Ascending aorta (tissue), 2 donors: ENCODE measurements at regions not wholly inside any gene's neighbourhood (a gene's known extent, or its start where the extent isn't known, plus 50 kb on each side); places are given as distances from the start of the nearest gene placed in this dataset.

ENCODE experiments used
- DNase-seq, 2 donors: peaks; one replicate each; pipeline ENCODE4 v3.0.0-alpha.2; 2019; ENCODE audit warnings: low spot score in 2 of 2
- H3K27ac ChIP-seq, 2 donors: fragments of 200-600 bp; sonication (generic); one replicate each; pipeline ENCODE4 v1.5.1; 2016 to 2017; ENCODE audit warnings: mild to moderate bottlenecking in 1 of 2
- H3K27me3 ChIP-seq: fragments of 200-600 bp; sonication (generic); one replicate; pipeline ENCODE4 v1.5.1; 2017
- H3K36me3 ChIP-seq, 2 donors: fragments of 200-600 bp; sonication (generic); one replicate each; pipeline ENCODE4 v1.5.1; 2016
- H3K4me1 ChIP-seq, 2 donors: fragments of 200-600 bp; sonication (generic); one replicate each; pipeline ENCODE4 v1.5.1; 2016 to 2017; ENCODE audit warnings: mild to moderate bottlenecking in 1 of 2
- H3K4me3 ChIP-seq, 2 donors: fragments of 200-600 bp; sonication (generic); one replicate each; pipeline ENCODE4 v1.5.1; 2016 to 2017; ENCODE audit warnings: mild to moderate bottlenecking in 1 of 2
- H3K9me3 ChIP-seq, 2 donors: fragments of 200-600 bp; sonication (generic); one replicate each; pipeline ENCODE4 v1.5.1; 2016
- CTCF ChIP-seq, 3 experiments: fragments of 200-600 bp in 2 of 3; fragments of 450-650 bp in 1 of 3; sonication (generic) in 2 of 3; IDR thresholded peaks; one replicate each; pipeline ENCODE4 v1.5.1; 2016 to 2019; ENCODE audit warnings: antibody characterized with exemption in 3 of 3, mild to moderate bottlenecking in 1 of 3, moderate library complexity in 1 of 3
- intact Hi-C: fragments of 100-400 bp; cut with DNase I; formaldehyde crosslinking; loops from one replicate; pipeline ENCODE4 v1.15.1; 2023

GRCh38 chr12:77613411-77613810 is 217.3 kb upstream of the NAV3 start:
- Histone ChIP-seq H3K27ac (no peak overlapping the region), H3K4me1 (no peaks in the 10 kb centered on the region), H3K9me3 (peaks cover 0 to 4% of the 10 kb centered on the region in 2 donors), H3K36me3 (no peaks in the 10 kb centered on the region), H3K4me3 (no peak overlapping the region), H3K27me3 (no peaks in the 10 kb centered on the region)
- no peak for TF ChIP-seq CTCF (IDR thresholded peaks at IDR 0.05)
- intact Hi-C loops, result no loop called here
- no peak for DNase-seq

GRCh38 chr12:77610446-77610845 is 220.2 kb upstream of the NAV3 start:
- H3K27ac ChIP-seq, result no peak overlapping the region
- H3K9me3 ChIP-seq, result no peaks in the 10 kb centered on the region
- no peaks in the 10 kb centered on the region for H3K36me3 ChIP-seq
- no peak for TF ChIP-seq CTCF (IDR thresholded peaks at IDR 0.05)
- H3K27me3 ChIP-seq, result no peaks in the 10 kb centered on the region
- intact Hi-C loops, result no loop called here
- no peaks in the 10 kb centered on the region for H3K4me1 ChIP-seq
- DNase-seq, result no peak
- H3K4me3 ChIP-seq, result no peak overlapping the region

- Histone ChIP-seq H3K27me3 (no peaks in the 10 kb centered on the region), H3K4me3 (no peak overlapping the region), H3K4me1 (no peaks in the 10 kb centered on the region), H3K27ac (no peak overlapping the region), H3K36me3 (no peaks in the 10 kb centered on the region), H3K9me3 (no peaks in the 10 kb centered on the region)
- intact Hi-C loops, result no loop called here
- no peak for TF ChIP-seq CTCF (IDR thresholded peaks at IDR 0.05)
- no peak for DNase-seq
Observed at GRCh38 chr12:77609016-77609415, 221.7 kb upstream of the NAV3 start.

GRCh38 chr12:77608271-77608824 is 222.3 kb upstream of the NAV3 start:
- H3K36me3 ChIP-seq, result no peaks in the 10 kb centered on the region
- no peak overlapping the region for H3K4me3 ChIP-seq
- no peaks in the 10 kb centered on the region for H3K9me3 ChIP-seq
- no peaks in the 10 kb centered on the region for H3K27me3 ChIP-seq
- intact Hi-C loops, result no loop called here
- H3K27ac ChIP-seq, result no peak overlapping the region
- TF ChIP-seq CTCF (IDR thresholded peaks at IDR 0.05), result no peak
- DNase-seq, result no peak
- no peaks in the 10 kb centered on the region for H3K4me1 ChIP-seq

GRCh38 chr12:77606348-77606747 is 224.3 kb upstream of the NAV3 start:
- H3K27me3 ChIP-seq, result no peaks in the 10 kb centered on the region
- DNase-seq, result no peak
- no peak overlapping the region for H3K4me3 ChIP-seq
- intact Hi-C loops, result no loop called here
- no peaks in the 10 kb centered on the region for H3K4me1 ChIP-seq
- H3K36me3 ChIP-seq, result no peaks in the 10 kb centered on the region
- no peaks in the 10 kb centered on the region for H3K9me3 ChIP-seq
- no peak for TF ChIP-seq CTCF (IDR thresholded peaks at IDR 0.05)
- H3K27ac ChIP-seq, result no peak overlapping the region

- no peaks in the 10 kb centered on the region for H3K9me3 ChIP-seq
- intact Hi-C loops, result no loop called here
- no peak overlapping the region for H3K27ac ChIP-seq
- no peak for TF ChIP-seq CTCF (IDR thresholded peaks at IDR 0.05)
- no peaks in the 10 kb centered on the region for H3K36me3 ChIP-seq
- no peak for DNase-seq
- H3K27me3 ChIP-seq, result no peaks in the 10 kb centered on the region
- H3K4me3 ChIP-seq, result no peak overlapping the region
- no peaks in the 10 kb centered on the region for H3K4me1 ChIP-seq
Observed at GRCh38 chr12:77603946-77604345, 226.7 kb upstream of the NAV3 start.
